A549 (cell line): ENCODE measurements at regions not wholly inside any gene's neighbourhood (a gene's known extent, or its start where the extent isn't known, plus 50 kb on each side); places are given as distances from the start of the nearest gene placed in this dataset.

ENCODE experiments used
- ATAC-seq, 2 experiments: fragments of 200-7000 bp in 1 of 2; fragments of >200 bp in 1 of 2; cut with Nextera tagmentation in 1 of 2; cut with Tn5 transposase in 1 of 2; 3 replicates each; pipeline versions ENCODE4 v1.8.0 to v1.9.1; 2018 to 2020; ENCODE audit warnings: mild to moderate bottlenecking in 1 of 2, moderate library complexity in 1 of 2
- CTCF ChIA-PET: fragments of 300-600 bp; sonication (Branson Sonifier 250); formaldehyde crosslinking; extraction: SDS; loops from one replicate; lab custom pipeline; 2021; ENCODE audit warnings: antibody characterized with exemption, inconsistent platforms; lab: Yijun Ruan, JAX
- POLR2A ChIA-PET: fragments of 350-600 bp; formaldehyde crosslinking; extraction: SDS; loops from one replicate; lab custom pipeline; 2021; ENCODE audit warnings: antibody characterized with exemption, inconsistent platforms; lab: Yijun Ruan, JAX
- DNase-seq, 2 experiments: peaks; one replicate each; pipeline versions ENCODE4 v3.0.0 to v3.0.0-alpha.2; 2011 to 2016; ENCODE audit warnings: low read depth in 1 of 2, low spot score in 1 of 2
- FAIRE-seq: peaks from 2 replicates; lab custom pipeline; 2011; peaks lifted over from hg19 to GRCh38; lab: Jason Lieb, UNC
- H3K27ac ChIP-seq, 2 experiments: fragments of >200 bp; sonication (Bioruptor Twin); formaldehyde crosslinking; 3 replicates each; pipeline ENCODE4 v1.5.1; 2016 to 2017
- H3K4me1 ChIP-seq: fragments of >200 bp; sonication (Bioruptor Twin); formaldehyde crosslinking; 3 replicates; pipeline ENCODE4 v1.6.1; 2016
- H3K4me2 ChIP-seq: fragments of >200 bp; sonication (Bioruptor Twin); formaldehyde crosslinking; 3 replicates; pipeline ENCODE4 v1.6.1; 2016
- H3K4me3 ChIP-seq: fragments of >200 bp; sonication (Bioruptor Twin); formaldehyde crosslinking; 3 replicates; pipeline ENCODE4 v1.5.1; 2016
- H3K9me3 ChIP-seq: fragments of >200 bp; sonication (Bioruptor Twin); formaldehyde crosslinking; 3 replicates; pipeline ENCODE4 v1.6.1; 2016
- BHLHE40 ChIP-seq: IDR thresholded peaks from 2 replicates; pipeline ENCODE4 v1.6.1; 2012; ENCODE audit warnings: low read depth, low read length, inconsistent platforms
- CBX2 ChIP-seq: fragments of 200-600 bp; sonication (generic); IDR thresholded peaks from 2 replicates; pipeline ENCODE4 v1.6.1; 2016; ENCODE audit warnings: low read depth, mild to moderate bottlenecking, borderline replicate concordance
- CBX8 ChIP-seq: fragments of 200-600 bp; sonication (generic); IDR thresholded peaks from 2 replicates; pipeline ENCODE4 v1.6.1; 2016
- EP300 ChIP-seq, 2 experiments: fragments of >200 bp; sonication (Bioruptor Twin); formaldehyde crosslinking; IDR thresholded peaks; 2 replicates in 1 of 2; 3 replicates in 1 of 2; pipeline ENCODE4 v1.6.1; 2016 to 2017
- ESRRA ChIP-seq: fragments of 150-350 bp; IDR thresholded peaks from 2 replicates; pipeline ENCODE4 v1.6.1; 2014; ENCODE audit warnings: mild to moderate bottlenecking, low read length, borderline replicate concordance
- FOXS1 ChIP-seq: fragments of 250-450 bp; sonication (Bioruptor Pico); IDR thresholded peaks from 2 replicates; pipeline ENCODE4 v1.5.0; 2020; ENCODE audit warnings: mild to moderate bottlenecking, moderate library complexity
- HEYL ChIP-seq: fragments of 250-450 bp; sonication (Bioruptor Pico); IDR thresholded peaks from 2 replicates; pipeline ENCODE4 v1.8.0; 2021; ENCODE audit warnings: mild to moderate bottlenecking, moderate library complexity
- JUN ChIP-seq, 2 experiments: fragments of >200 bp; sonication (Bioruptor Twin); formaldehyde crosslinking; IDR thresholded peaks; 2 replicates in 1 of 2; 3 replicates in 1 of 2; pipeline ENCODE4 v1.6.1; 2016 to 2017
- KDM1A ChIP-seq: fragments of 200-600 bp; sonication (generic); IDR thresholded peaks from 2 replicates; pipeline ENCODE4 v1.6.1; 2016; ENCODE audit warnings: low read depth, mild to moderate bottlenecking
- MAFK ChIP-seq: fragments of 450-650 bp; IDR thresholded peaks from 2 replicates; pipeline ENCODE4 v1.6.1; 2014; ENCODE audit not compliant: partially characterized antibody
- MYC ChIP-seq: IDR thresholded peaks from 2 replicates; pipeline ENCODE4 v1.6.1; 2012; ENCODE audit warnings: mild to moderate bottlenecking, inconsistent platforms, low read length, improper control_type of control experiment, borderline replicate concordance
- NFE2L2 ChIP-seq: fragments of 150-350 bp; conservative IDR thresholded peaks from 2 replicates; pipeline ENCODE4 v1.6.1; 2014; ENCODE audit warnings: low read length
- RNF2 ChIP-seq: fragments of 200-600 bp; sonication (generic); IDR thresholded peaks from 2 replicates; pipeline ENCODE4 v1.6.1; 2016; ENCODE audit warnings: low read depth, mild to moderate bottlenecking, antibody characterized with exemption, moderate library complexity, borderline replicate concordance
- SMC3 ChIP-seq: fragments of >200 bp; sonication (Bioruptor Twin); formaldehyde crosslinking; IDR thresholded peaks from 3 replicates; pipeline ENCODE4 v1.6.1; 2018; ENCODE audit warnings: inconsistent platforms
- SREBF2 ChIP-seq: fragments of 450-650 bp; IDR thresholded peaks from 2 replicates; pipeline ENCODE4 v1.6.1; 2014; ENCODE audit warnings: mild to moderate bottlenecking, moderate library complexity
- WGBS: methylation state at CpG from one replicate; pipeline ENCODE4 v1.1.6; 2017; ENCODE audit errors: missing lambda C conversion rate; 5-methylcytosine and 5-hydroxymethylcytosine counted together
- TF ChIP-seq, protein P1 (sequence below): fragments of >200 bp; sonication (Bioruptor Twin); formaldehyde crosslinking; IDR thresholded peaks from 3 replicates; pipeline ENCODE4 v1.5.1; 2016
- TF ChIP-seq, protein P2 (sequence below): fragments of 200-600 bp; sonication (generic); IDR thresholded peaks from 2 replicates; pipeline ENCODE4 v1.6.1; 2016; ENCODE audit warnings: antibody characterized with exemption, mild to moderate bottlenecking, moderate library complexity

DNA sequence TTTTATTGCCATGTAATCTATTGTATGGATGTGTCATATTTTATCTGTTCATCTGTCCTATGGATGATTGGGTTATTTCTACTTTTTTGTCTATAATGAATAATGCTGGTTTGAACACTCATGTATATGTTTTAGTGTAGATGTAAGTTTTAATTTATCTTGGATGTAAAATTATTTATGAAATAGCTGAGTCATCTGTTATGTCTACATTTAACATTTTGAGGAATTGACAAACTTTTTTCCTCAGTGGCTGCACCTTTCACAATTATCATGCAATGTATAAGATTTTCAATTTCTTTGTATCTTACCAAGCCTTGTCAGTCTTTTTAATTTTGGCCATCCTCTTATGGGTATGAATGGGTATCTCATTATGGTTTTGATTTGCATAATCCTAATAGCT lies 666.4 kb downstream of the DIPK2A start:
- Histone ChIP-seq H3K27ac (no peak overlapping the region), H3K4me2 (no peak overlapping the region), H3K4me1 (no peaks in the 10 kb centered on the region), H3K4me3 (no peak overlapping the region), H3K9me3 (no peaks in the 10 kb centered on the region)
- DNase-seq (no peak), FAIRE-seq (no peak), ATAC-seq (no peak)
- POLR2A ChIA-PET: no interaction called here
- no peak for TF ChIP-seq SREBF2
- TF ChIP-seq KDM1A: no peak
- TF ChIP-seq, protein P1, sequence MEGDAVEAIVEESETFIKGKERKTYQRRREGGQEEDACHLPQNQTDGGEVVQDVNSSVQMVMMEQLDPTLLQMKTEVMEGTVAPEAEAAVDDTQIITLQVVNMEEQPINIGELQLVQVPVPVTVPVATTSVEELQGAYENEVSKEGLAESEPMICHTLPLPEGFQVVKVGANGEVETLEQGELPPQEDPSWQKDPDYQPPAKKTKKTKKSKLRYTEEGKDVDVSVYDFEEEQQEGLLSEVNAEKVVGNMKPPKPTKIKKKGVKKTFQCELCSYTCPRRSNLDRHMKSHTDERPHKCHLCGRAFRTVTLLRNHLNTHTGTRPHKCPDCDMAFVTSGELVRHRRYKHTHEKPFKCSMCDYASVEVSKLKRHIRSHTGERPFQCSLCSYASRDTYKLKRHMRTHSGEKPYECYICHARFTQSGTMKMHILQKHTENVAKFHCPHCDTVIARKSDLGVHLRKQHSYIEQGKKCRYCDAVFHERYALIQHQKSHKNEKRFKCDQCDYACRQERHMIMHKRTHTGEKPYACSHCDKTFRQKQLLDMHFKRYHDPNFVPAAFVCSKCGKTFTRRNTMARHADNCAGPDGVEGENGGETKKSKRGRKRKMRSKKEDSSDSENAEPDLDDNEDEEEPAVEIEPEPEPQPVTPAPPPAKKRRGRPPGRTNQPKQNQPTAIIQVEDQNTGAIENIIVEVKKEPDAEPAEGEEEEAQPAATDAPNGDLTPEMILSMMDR: no peak
- TF ChIP-seq NFE2L2: peak; percentile 18; the same call in 1 of the 2 replicates
- TF ChIP-seq HEYL (CRISPR knock-in tag): no peak
- TF ChIP-seq MAFK: peak; percentile 87
- CTCF ChIA-PET: interaction anchor here (0.6 kb wide), 1 partner anchor 743 kb away, joined by 3 read pairs; no protein-coding TSS in a partner anchor

DNA sequence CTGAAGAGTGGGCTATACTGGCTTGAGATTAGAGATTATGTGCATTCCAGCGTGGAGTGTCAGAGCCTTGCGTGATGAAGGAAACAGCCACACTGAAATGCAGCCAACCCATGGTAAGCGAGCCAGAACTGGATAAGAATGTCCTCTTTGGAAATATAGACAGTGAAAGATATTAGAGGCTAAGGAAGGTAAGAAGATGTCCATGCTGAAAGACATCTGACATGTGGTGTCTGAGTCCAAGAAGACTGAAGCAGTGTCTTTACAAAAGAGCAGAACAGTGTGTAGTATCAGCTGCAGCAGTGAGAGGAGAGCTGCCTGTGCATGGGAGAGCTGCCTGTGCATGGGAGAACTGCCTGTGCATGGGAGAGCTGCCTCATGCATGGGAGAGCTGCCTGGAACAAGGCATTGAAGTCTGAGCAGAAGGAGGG lies 672.2 kb downstream of the DIPK2A start:
- FAIRE-seq (no peak), ATAC-seq (no peak), DNase-seq (no peak)
- WGBS: 11% methylated on average over 3 of the region's 3 CpGs
- Histone ChIP-seq H3K4me3 (no peak overlapping the region), H3K27ac (no peak overlapping the region), H3K4me2 (no peak overlapping the region), H3K9me3 (no peaks in the 10 kb centered on the region), H3K4me1 (no peaks in the 10 kb centered on the region)
- no peak for TF ChIP-seq JUN (IDR thresholded peaks at IDR 0.05)
- CTCF ChIA-PET: no interaction called here
- POLR2A ChIA-PET: no interaction called here

DNA sequence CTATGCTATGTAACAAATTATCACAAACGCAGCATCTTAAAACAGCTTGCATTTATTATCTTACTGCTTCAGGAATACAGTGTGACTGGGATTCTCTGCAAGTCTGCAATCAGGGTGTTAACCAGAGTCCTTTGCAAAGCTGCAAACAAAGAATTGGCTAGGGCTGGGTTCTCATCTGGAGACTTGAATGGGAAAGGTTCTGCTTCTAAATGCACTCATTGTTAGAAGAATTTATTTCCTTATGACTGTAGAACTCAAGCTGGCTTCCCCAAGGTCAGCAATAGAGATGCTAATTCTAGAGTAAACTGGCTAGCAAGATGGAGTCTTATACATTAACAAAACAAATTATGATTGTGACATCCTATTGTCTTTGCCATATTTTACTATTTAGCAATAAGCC lies 673.7 kb downstream of the DIPK2A start:
- Histone ChIP-seq H3K4me2 (no peak overlapping the region), H3K4me3 (no peak overlapping the region), H3K9me3 (no peaks in the 10 kb centered on the region), H3K27ac (no peak overlapping the region), H3K4me1 (no peaks in the 10 kb centered on the region)
- DNase-seq (no peak), ATAC-seq (no peak), FAIRE-seq (no peak)
- ChIA-PET POLR2A (no interaction called here), CTCF (no interaction called here)
- WGBS: 6% methylated on average over 1 of the region's 1 CpG
- TF ChIP-seq JUN (IDR thresholded peaks at IDR 0.05) (no peak), MYC (no peak), CBX2 (no peak), CBX8 (no peak), FOXS1 (CRISPR knock-in tag) (no peak), ESRRA (no peak), BHLHE40 (no peak), SMC3 (no peak), RNF2 (no peak), NFE2L2 (no peak), EP300 (IDR thresholded peaks at IDR 0.05) (no peak)
- TF ChIP-seq, protein P2, sequence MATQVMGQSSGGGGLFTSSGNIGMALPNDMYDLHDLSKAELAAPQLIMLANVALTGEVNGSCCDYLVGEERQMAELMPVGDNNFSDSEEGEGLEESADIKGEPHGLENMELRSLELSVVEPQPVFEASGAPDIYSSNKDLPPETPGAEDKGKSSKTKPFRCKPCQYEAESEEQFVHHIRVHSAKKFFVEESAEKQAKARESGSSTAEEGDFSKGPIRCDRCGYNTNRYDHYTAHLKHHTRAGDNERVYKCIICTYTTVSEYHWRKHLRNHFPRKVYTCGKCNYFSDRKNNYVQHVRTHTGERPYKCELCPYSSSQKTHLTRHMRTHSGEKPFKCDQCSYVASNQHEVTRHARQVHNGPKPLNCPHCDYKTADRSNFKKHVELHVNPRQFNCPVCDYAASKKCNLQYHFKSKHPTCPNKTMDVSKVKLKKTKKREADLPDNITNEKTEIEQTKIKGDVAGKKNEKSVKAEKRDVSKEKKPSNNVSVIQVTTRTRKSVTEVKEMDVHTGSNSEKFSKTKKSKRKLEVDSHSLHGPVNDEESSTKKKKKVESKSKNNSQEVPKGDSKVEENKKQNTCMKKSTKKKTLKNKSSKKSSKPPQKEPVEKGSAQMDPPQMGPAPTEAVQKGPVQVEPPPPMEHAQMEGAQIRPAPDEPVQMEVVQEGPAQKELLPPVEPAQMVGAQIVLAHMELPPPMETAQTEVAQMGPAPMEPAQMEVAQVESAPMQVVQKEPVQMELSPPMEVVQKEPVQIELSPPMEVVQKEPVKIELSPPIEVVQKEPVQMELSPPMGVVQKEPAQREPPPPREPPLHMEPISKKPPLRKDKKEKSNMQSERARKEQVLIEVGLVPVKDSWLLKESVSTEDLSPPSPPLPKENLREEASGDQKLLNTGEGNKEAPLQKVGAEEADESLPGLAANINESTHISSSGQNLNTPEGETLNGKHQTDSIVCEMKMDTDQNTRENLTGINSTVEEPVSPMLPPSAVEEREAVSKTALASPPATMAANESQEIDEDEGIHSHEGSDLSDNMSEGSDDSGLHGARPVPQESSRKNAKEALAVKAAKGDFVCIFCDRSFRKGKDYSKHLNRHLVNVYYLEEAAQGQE: no peak
